SU-DHL-6 (cell line): ENCODE measurements at regions not wholly inside any gene's neighbourhood (a gene's known extent, or its start where the extent isn't known, plus 50 kb on each side); places are given as distances from the start of the nearest gene placed in this dataset.

Experiments
- H2AFZ ChIP-seq: fragments of 200-600 bp; sonication (generic); 2 replicates; pipeline ENCODE4 v1.6.1; 2014; ENCODE audit warnings: low read depth, mild to moderate bottlenecking, moderate library complexity, mixed read lengths, antibody characterized with exemption, low read length; ENCODE audit not compliant: severe bottlenecking
- H3F3A ChIP-seq: fragments of 200-600 bp; shearing (Covaris generic); 2 replicates; pipeline ENCODE4 v1.6.0; 2016; ENCODE audit warnings: antibody characterized with exemption, mild to moderate bottlenecking; ENCODE audit not compliant: insufficient read depth
- H3K27ac ChIP-seq: fragments of 200-600 bp; sonication (generic); 2 replicates; pipeline ENCODE4 v1.5.1; 2016; ENCODE audit warnings: low read depth, mild to moderate bottlenecking, low read length, moderate library complexity, mixed read lengths
- H3K27me3 ChIP-seq: fragments of 200-600 bp; sonication (generic), shearing (Covaris generic); 2 replicates; pipeline ENCODE4 v1.6.0; 2014; ENCODE audit warnings: mild to moderate bottlenecking, low read length
- H3K36me3 ChIP-seq: fragments of 200-600 bp; sonication (generic); 2 replicates; pipeline ENCODE4 v1.6.1; 2014; ENCODE audit warnings: mild to moderate bottlenecking, low read length, mixed read lengths
- H3K4me2 ChIP-seq: fragments of 300-600, 200-600 bp; shearing (Covaris generic), sonication (generic); 2 replicates; pipeline ENCODE4 v1.6.0; 2014; ENCODE audit warnings: low read length, low read depth, mild to moderate bottlenecking; ENCODE audit not compliant: poor library complexity, severe bottlenecking
- H3K4me3 ChIP-seq: fragments of 200-600 bp; sonication (generic); 2 replicates; pipeline ENCODE4 v1.5.1; 2014; ENCODE audit warnings: antibody characterized with exemption, low read length, mild to moderate bottlenecking, mixed read lengths; ENCODE audit not compliant: insufficient read depth, poor library complexity, severe bottlenecking
- H3K79me2 ChIP-seq: fragments of 200-600 bp; sonication (generic); 2 replicates; pipeline ENCODE4 v1.6.1; 2014; ENCODE audit warnings: mild to moderate bottlenecking, low read length, moderate library complexity; ENCODE audit not compliant: insufficient read depth
- H3K9ac ChIP-seq: fragments of 200-600 bp; sonication (generic); 2 replicates; pipeline ENCODE4 v1.7.0; 2014; ENCODE audit warnings: mild to moderate bottlenecking, low read length
- H3K9me2 ChIP-seq: fragments of 200-600 bp; sonication (generic); replicated peaks from 2 replicates; pipeline ENCODE4 v1.6.1; 2014; ENCODE audit warnings: low read length; ENCODE audit not compliant: insufficient read depth
- H3K9me3 ChIP-seq: fragments of 200-600 bp; sonication (generic); 2 replicates; pipeline ENCODE4 v1.6.1; 2014; ENCODE audit warnings: low read length, mixed read lengths; ENCODE audit not compliant: insufficient read depth
- H4K20me1 ChIP-seq: fragments of 200-600 bp; sonication (generic); 2 replicates; pipeline ENCODE4 v1.6.1; 2014; ENCODE audit warnings: low read depth, mild to moderate bottlenecking, antibody characterized with exemption, low read length, moderate library complexity, mixed read lengths
- CTCF ChIP-seq: fragments of 200-600 bp; sonication (generic); IDR thresholded peaks from one replicate; pipeline ENCODE4 v1.5.1; 2017; ENCODE audit warnings: antibody characterized with exemption, mild to moderate bottlenecking, low read length, moderate library complexity; ENCODE audit not compliant: insufficient read depth, poor library complexity, severe bottlenecking
- EZH2phosphoT487 ChIP-seq: fragments of 200-600 bp; sonication (generic), shearing (Covaris generic); conservative IDR thresholded peaks from 2 replicates; pipeline ENCODE4 v1.6.1; 2018; ENCODE audit warnings: mild to moderate bottlenecking, antibody characterized with exemption, low read length, moderate library complexity, mixed read lengths

- H2AFZ ChIP-seq: no peak overlapping the region
- no peaks in the 10 kb centered on the region for H3K79me2 ChIP-seq
- no peak overlapping the region for H3K9ac ChIP-seq
- no peak overlapping the region for H3K4me3 ChIP-seq
- TF ChIP-seq EZH2phosphoT487: no peak
- no peaks in the 10 kb centered on the region for H4K20me1 ChIP-seq
- H3K9me3 ChIP-seq: no peaks in the 10 kb centered on the region
- no peaks in the 10 kb centered on the region for H3K9me2 ChIP-seq
- no peaks in the 10 kb centered on the region for H3K36me3 ChIP-seq
- H3K27me3 ChIP-seq: no peaks in the 10 kb centered on the region
- H3K27ac ChIP-seq: no peak overlapping the region
- no peaks in the 10 kb centered on the region for H3F3A ChIP-seq
- H3K4me2 ChIP-seq: no peak overlapping the region
These were observed 98.3 kb upstream of the ABI3BP start for GRCh38 chr3:101091489-101091888.

GRCh38 chr3:101085752-101086151 lies 92.5 kb upstream of the ABI3BP start:
- Histone ChIP-seq H2AFZ (no peak overlapping the region), H3K9me2 (no peaks in the 10 kb centered on the region), H3F3A (no peaks in the 10 kb centered on the region), H3K79me2 (no peaks in the 10 kb centered on the region), H3K9me3 (no peaks in the 10 kb centered on the region), H3K27me3 (no peaks in the 10 kb centered on the region), H3K4me2 (no peak overlapping the region), H4K20me1 (no peaks in the 10 kb centered on the region), H3K4me3 (no peak overlapping the region), H3K9ac (no peak overlapping the region), H3K27ac (no peak overlapping the region), H3K36me3 (no peaks in the 10 kb centered on the region)
- TF ChIP-seq CTCF (no peak), EZH2phosphoT487 (no peak)

GRCh38 chr3:101084404-101084803 lies 91.2 kb upstream of the ABI3BP start:
- TF ChIP-seq CTCF (no peak), EZH2phosphoT487 (no peak)
- Histone ChIP-seq H4K20me1 (no peaks in the 10 kb centered on the region), H2AFZ (no peak overlapping the region), H3F3A (no peaks in the 10 kb centered on the region), H3K36me3 (no peaks in the 10 kb centered on the region), H3K9me3 (no peaks in the 10 kb centered on the region), H3K4me2 (no peak overlapping the region), H3K27me3 (no peaks in the 10 kb centered on the region), H3K79me2 (no peaks in the 10 kb centered on the region), H3K4me3 (no peak overlapping the region), H3K9ac (no peak overlapping the region), H3K9me2 (no peaks in the 10 kb centered on the region), H3K27ac (no peak overlapping the region)

GRCh38 chr3:101081999-101082398 lies 88.8 kb upstream of the ABI3BP start:
- H3F3A ChIP-seq: no peaks in the 10 kb centered on the region

More at GRCh38 chr3:101081999-101082398, 88.8 kb upstream of the ABI3BP start:
- no peaks in the 10 kb centered on the region for H3K36me3 ChIP-seq
- H3K4me2 ChIP-seq: no peak overlapping the region
- H3K9ac ChIP-seq: no peak overlapping the region
- H3K9me2 ChIP-seq: no peaks in the 10 kb centered on the region
- H3K27ac ChIP-seq: no peak overlapping the region
- H3K9me3 ChIP-seq: no peaks in the 10 kb centered on the region
- no peaks in the 10 kb centered on the region for H3K79me2 ChIP-seq
- TF ChIP-seq EZH2phosphoT487 (no peak), CTCF (no peak)
- H3K4me3 ChIP-seq: no peak overlapping the region
- H3K27me3 ChIP-seq: no peaks in the 10 kb centered on the region
- no peak overlapping the region for H2AFZ ChIP-seq
- no peaks in the 10 kb centered on the region for H4K20me1 ChIP-seq
